ENCODE measurements at regions not wholly inside any gene's neighbourhood (a gene's known extent, or its start where the extent isn't known, plus 50 kb on each side); places are given as distances from the start of the nearest gene placed in this dataset.
A peak's percentile ranks its signal among the peaks of the same experiment; 100 is the strongest.

DNA sequence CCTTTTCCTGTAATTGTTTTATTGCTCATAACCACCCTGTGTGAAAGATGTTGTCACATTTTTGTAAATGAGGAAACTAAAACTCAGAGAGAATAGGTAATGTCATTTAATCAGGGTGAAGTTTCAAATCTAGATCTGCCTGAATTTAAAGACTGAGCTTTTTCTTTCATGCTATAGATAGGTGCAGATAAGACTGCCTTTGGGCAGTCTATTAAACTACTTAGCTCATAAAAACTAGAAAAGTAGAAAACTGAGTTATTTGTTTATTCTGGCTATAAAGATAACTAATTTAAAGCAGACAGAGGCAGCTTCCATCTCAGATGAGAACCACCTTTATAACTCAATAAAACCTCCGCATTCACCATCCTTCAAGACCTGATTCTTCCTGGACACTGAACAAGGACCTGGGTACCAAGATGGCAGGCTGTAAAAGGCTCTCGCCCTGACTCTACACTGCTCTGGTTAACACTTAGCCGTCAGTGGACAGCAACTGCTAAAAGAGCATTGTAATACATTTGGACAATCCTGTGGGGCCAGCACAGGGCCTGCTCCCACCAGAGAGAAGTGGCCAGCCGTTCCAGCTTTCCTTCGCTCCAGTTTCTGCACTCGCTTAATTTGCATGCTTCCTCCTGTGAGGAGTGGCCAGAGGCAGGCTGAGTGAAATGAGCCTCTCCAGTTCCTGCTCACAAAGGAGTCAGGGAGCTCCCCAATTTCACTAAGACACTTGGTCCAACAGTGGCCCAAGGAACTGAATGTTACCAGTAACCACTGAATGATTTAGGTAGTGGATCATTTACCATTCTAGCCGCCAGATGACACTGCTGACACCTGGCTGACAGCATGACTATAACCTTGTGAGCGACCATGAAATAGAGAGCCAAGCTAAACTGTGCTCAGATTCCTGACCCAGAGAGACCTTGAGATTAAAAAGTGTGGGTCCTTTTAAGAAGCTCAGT is 566.4 kb downstream of the EFNA5 start:
- H3K27me3 ChIP-seq, result no peaks in the 10 kb centered on the region
- no peaks in the 10 kb centered on the region for H3K36me3 ChIP-seq
- no peak for DNase-seq
- no peaks in the 10 kb centered on the region; the same call in 1 of the 2 replicates for H3K9me3 ChIP-seq
- H3K4me3 ChIP-seq, result no peak overlapping the region

DNA sequence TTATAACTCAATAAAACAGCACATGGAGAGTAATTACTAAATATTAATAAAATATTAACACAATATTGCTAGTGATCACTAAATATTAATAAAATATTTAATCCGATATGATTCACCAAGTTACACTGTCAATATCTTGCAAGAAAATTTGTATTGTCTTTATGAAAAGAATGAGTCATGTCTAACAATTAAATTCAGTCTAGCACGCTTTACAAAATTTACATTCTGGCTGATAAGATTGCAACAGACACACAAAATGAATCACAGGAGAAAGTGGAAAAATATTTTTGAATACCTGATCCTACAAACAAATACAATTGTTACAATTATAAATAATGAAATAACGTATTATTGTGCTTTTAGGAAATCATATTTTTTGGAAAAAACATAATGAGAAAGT is 567.2 kb downstream of the EFNA5 start:
- DNase-seq, result no peak
- Histone ChIP-seq H3K4me3 (no peak overlapping the region), H3K36me3 (no peaks in the 10 kb centered on the region), H3K27me3 (no peaks in the 10 kb centered on the region), H3K9me3 (no peaks in the 10 kb centered on the region)

DNA sequence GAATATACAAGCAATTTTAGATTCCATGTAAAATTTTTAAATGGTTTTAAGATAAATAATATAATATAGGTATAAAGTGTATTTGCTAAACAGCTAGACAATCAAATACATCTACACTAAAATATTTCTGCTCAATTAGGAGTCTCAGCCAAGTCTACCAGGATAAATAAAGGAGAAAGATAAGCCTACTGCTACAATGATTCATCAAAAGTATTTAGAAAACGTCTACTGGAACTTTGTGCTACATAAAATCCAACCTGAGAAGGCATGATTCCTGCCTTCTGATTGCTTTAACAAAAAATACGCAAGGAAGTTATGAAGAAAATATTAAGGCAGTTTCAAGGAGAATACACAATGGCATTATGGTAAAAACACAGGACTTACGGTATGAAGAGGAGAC is 570.6 kb downstream of the EFNA5 start:
- H3K36me3 ChIP-seq, result no peaks in the 10 kb centered on the region
- H3K27me3 ChIP-seq, result no peaks in the 10 kb centered on the region
- no peak for DNase-seq
- no peak overlapping the region for H3K4me3 ChIP-seq
- H3K9me3 ChIP-seq, result no peaks in the 10 kb centered on the region

DNA sequence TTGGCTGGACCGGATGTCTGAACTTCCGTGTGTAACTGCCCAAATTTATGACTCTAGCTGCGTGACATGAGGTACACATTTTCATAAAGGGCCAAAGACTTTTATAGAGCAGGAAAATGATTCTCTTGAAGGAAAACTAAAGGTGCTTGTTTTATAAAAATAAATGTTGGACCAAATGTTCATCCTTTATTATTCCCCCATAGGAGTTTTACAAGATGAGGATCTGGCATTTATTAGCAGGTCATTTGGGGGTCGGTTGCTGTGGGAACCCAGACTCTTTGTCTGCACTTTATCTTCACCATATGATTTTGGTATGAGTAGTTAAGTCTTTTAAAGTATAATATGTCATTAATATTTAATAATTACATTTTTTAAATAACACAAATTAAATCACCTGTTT is 571.2 kb downstream of the EFNA5 start:
- H3K36me3 ChIP-seq, result no peaks in the 10 kb centered on the region
- H3K27me3 ChIP-seq, result no peaks in the 10 kb centered on the region
- H3K9me3 ChIP-seq, result no peaks in the 10 kb centered on the region
- DNase-seq, result no peak
- no peak overlapping the region for H3K4me3 ChIP-seq

DNA sequence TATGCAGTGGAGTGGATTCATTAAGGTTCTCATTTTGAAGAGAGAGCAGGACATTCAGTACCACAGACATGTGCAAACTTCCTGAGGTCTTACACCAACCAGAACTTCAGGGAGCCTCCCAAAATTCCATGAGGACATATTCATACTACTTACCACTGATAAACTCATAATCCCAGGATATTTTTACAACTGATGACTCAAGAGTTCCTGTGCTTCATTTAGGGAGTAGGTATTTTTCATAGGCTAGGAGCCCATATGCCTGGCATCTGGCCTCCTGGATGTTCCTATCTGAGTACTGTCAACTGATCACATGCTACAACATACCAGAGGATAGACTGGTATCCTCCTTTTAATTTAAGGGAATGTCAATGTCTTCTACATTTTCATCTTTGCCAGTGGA is 578.0 kb downstream of the EFNA5 start:
- peaks cover 4% of the 10 kb centered on the region; the same call in 1 of the 2 replicates for H3K9me3 ChIP-seq
- H3K36me3 ChIP-seq, result no peaks in the 10 kb centered on the region
- DNase-seq, result peak; percentile 25
- H3K27me3 ChIP-seq, result no peaks in the 10 kb centered on the region
- no peak overlapping the region for H3K4me3 ChIP-seq

DNA sequence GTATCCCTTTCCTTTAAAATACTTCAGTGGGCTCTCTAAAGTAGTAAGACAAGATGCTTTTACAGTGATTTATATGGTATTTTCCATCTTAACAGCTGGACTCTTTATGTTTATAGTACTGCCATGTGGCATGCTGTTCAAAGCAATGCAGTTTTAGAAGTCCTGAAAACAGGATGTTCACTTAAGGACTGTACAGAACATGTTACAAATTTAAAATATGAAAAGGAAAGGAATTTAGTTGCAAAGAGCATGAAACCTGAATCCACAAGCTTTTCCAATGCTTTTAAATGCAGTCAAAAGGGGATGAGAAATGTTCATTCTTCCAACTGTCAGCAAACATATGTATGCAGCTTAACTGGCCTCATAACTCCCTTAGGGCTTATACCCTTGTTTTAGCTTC is 580.2 kb downstream of the EFNA5 start:
- H3K27me3 ChIP-seq, result no peaks in the 10 kb centered on the region
- no peak for DNase-seq
- H3K4me3 ChIP-seq, result no peak overlapping the region
- no peaks in the 10 kb centered on the region for H3K36me3 ChIP-seq
- peaks cover 4% of the 10 kb centered on the region; the same call in 1 of the 2 replicates for H3K9me3 ChIP-seq

DNA sequence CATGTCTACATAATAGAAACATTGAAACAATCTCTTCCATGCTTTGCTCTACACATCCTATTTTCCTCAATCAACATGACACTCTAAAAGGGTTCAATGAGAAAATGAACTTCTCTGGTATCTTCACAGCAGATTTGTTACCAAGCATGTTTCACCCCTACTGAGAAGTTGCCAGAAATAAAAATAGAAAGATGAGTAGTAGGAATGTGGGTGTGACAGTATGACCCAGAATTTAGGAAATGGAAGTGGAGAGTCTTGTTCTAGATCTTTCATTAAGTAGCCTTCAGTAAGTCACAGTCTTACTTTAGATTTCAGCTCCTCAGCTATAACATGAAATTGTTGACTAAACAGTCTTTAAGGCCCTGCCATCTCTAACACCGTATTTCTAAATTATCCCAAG is 581.8 kb downstream of the EFNA5 start:
- peaks cover 4% of the 10 kb centered on the region; the same call in 1 of the 2 replicates for H3K9me3 ChIP-seq
- H3K36me3 ChIP-seq, result no peaks in the 10 kb centered on the region
- no peaks in the 10 kb centered on the region for H3K27me3 ChIP-seq
- H3K4me3 ChIP-seq, result no peak overlapping the region
- DNase-seq, result no peak

DNA sequence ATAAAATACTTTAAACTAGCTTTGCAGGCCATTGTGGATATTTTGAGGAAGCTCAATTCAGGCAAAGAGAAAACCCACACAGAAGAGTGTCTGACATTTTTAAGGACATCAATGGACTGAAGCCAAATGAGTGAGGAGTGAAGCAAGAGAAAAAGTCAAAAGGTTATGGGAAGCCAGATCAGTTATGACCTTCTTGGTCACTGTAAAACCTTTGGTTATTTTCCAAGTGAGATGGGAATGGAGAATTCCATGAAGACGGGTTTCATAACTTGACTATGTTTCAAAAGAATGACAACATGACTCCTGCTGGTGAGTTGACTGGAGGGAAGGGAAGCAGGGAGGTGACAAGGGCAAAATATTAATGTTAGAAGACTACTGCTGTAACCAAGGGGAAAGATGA is 585.2 kb downstream of the EFNA5 start:
- no peak overlapping the region for H3K4me3 ChIP-seq
- no peak for DNase-seq
- H3K27me3 ChIP-seq, result no peaks in the 10 kb centered on the region

DNA sequence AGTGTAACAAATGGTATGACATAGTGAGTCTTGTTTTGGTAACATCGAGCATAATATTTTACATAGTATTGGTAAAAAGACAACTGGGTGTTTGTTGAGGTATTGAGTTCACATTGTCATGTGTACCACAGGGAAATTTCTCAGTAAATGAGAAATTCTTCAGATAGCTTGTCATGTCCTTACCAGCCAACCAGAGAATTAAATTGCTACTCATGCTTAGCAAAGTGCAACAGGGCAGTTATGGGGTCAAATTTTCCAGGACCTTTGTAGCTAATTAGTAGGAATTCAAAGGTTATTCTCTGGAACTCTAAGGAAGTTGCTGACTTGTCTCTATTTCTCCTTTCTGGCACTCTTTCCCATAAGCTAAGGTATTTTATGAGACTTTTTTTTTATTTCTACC is 595.7 kb downstream of the EFNA5 start:
- no peaks in the 10 kb centered on the region for H3K27me3 ChIP-seq
- H3K9me3 ChIP-seq, result peaks cover 8% of the 10 kb centered on the region
- DNase-seq, result no peak
- no peak overlapping the region for H3K4me3 ChIP-seq
- H3K36me3 ChIP-seq, result no peaks in the 10 kb centered on the region

More for the DNA sequence above, 585.2 kb downstream of the EFNA5 start:
- no peaks in the 10 kb centered on the region for H3K9me3 ChIP-seq
- H3K36me3 ChIP-seq, result no peaks in the 10 kb centered on the region

DNA sequence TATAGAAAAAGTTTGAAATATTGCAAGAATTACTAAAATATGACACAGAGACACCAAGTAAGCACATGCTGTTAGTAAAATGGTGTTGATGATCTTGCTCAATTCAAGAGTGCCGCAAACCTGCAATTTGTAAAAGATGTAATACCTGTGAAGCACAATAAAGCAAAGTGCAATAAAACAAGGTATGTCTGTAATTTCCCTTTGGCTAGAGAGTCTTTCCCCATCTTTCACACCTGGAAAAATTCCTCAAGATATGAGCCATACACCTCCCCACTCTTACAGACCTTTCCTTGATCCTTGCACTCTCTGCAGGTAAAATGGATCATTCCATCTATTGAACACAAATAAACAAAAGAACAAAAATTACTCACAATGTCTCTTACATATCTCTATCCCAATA is 597.8 kb downstream of the EFNA5 start:
- H3K9me3 ChIP-seq, result peaks cover 8% of the 10 kb centered on the region
- H3K4me3 ChIP-seq, result no peak overlapping the region
- DNase-seq, result no peak
- H3K36me3 ChIP-seq, result no peaks in the 10 kb centered on the region
- H3K27me3 ChIP-seq, result no peaks in the 10 kb centered on the region

DNA sequence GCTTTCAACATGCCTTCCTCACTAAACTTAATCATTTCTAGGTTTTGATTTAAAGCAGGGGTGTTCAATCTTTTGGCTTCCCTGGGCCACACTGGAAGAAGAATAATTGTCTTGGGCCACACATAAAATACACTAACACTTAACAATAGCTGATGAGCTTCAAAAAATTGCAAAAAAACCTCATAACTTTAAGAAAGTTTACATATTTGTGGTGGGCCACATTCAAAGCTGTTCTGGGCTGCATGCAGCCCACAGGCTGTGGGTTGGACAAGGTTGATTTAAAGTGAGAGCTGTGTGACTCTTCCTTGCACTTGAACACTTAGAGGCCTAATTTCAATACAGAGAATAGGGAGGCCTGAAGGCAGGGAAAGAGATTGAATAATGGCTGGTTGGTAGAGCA is 598.3 kb downstream of the EFNA5 start:
- no peaks in the 10 kb centered on the region for H3K27me3 ChIP-seq
- no peaks in the 10 kb centered on the region for H3K36me3 ChIP-seq
- no peak for DNase-seq

DNA sequence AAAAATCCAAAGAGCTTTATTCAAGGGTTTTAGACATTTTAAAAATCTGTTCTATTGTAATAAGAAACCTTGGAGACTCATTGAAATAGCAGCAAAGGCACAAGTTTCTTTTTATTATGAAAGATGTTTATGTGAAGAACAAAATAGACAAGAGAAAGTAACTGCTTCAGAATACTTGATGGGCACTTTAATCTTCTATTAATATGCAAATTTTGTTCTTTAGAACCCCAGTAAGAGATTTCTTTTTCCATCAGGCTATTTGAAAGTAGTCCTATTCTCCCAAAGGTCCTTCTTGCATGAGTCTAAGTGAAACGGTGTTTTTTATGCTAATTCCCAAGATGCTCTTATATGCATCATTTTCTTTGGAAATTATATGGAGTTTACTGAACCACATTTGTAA is 602.0 kb downstream of the EFNA5 start:
- no peaks in the 10 kb centered on the region for H3K36me3 ChIP-seq
- H3K4me3 ChIP-seq, result no peak overlapping the region
- DNase-seq, result no peak
- H3K27me3 ChIP-seq, result no peaks in the 10 kb centered on the region
- peaks cover 8% of the 10 kb centered on the region for H3K9me3 ChIP-seq

More for the DNA sequence above, 598.3 kb downstream of the EFNA5 start:
- H3K4me3 ChIP-seq, result no peak overlapping the region
- peaks cover 8% of the 10 kb centered on the region for H3K9me3 ChIP-seq

DNA sequence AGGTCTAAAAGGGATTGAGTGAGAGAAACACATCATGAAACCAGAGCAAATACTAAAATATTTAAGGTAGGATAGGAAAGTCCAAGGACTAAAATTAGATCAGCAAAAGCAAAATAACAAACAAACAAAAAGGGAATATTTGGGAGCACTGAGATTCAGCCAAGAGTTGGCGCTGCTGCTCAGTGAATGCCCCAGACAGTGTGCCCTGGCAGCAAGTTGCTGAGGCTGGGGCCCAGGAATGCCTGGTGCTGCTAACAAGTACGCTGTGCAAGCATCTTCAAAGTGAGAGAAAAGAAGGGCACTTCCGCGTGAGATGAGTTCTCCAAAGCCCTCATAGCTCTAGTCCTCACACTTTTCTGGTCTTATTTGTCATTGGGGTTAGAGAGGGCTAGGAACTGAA is 603.3 kb downstream of the EFNA5 start:
- Histone ChIP-seq H3K9me3 (peaks cover 8% of the 10 kb centered on the region), H3K27me3 (no peaks in the 10 kb centered on the region), H3K4me3 (no peak overlapping the region), H3K36me3 (no peaks in the 10 kb centered on the region)
- DNase-seq, result peak; percentile 3

DNA sequence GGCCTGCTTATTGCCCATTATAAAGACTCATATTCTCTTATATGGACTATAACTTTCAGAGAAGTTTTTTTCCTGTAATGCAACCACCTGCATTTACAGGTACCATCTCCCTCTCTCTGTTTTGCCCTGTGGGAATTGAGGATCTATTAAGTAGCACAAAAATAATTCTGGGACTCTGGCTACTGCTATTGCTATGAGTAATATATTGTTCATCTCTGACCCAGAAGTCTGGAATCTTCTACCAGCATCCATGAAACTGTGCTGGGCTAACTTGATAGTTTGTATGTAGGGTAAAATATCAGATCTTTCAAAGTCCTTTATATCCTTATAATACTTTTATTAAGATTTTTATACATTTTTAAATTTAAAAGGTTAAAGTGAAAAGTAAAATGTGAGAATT is 607.2 kb downstream of the EFNA5 start:
- H3K4me3 ChIP-seq, result no peak overlapping the region
- no peaks in the 10 kb centered on the region for H3K36me3 ChIP-seq
- DNase-seq, result no peak
- no peaks in the 10 kb centered on the region for H3K27me3 ChIP-seq
- H3K9me3 ChIP-seq, result no peaks in the 10 kb centered on the region

DNA sequence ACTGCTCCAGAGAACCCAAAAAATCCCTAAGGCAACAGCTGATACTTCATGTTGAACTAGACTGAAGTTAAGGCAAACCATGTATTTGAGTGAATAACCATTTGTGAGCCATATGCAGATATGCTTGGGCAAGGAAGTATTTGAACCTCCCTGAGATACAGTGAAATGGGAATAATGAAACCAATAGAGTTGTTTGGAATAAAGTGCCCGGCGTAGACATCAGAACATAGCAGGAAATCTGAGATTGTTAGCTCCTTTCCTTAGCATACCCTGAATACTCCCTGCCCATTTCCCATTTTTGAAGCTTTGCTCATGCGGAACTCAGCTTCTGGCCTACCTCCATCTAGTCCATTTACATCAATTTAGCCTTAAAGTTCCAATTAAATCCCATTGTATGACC is 611.9 kb downstream of the EFNA5 start:
- H3K9me3 ChIP-seq, result no peaks in the 10 kb centered on the region
- DNase-seq, result no peak

DNA sequence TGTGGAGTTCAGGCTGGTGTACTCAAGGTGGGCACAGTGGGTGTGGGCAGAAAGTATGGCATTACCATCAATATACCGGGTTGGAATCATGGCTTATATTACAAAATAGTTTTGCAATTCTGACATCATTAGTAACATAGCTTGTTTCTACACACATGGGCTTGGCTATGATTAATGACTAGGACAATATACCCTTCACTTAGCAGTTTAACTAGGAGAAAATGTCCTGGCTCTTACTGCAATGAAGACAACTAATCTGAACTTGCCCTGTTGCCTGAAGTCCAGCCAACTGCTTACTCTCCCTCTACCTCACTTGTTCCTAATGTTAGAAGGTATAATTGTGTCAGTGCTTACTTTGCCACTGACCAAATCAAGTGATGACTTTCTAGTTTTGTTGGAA is 612.5 kb downstream of the EFNA5 start:
- no peak overlapping the region for H3K4me3 ChIP-seq
- H3K27me3 ChIP-seq, result no peaks in the 10 kb centered on the region
- DNase-seq, result no peak
- no peaks in the 10 kb centered on the region for H3K36me3 ChIP-seq
- no peaks in the 10 kb centered on the region for H3K9me3 ChIP-seq

More for the DNA sequence above, 611.9 kb downstream of the EFNA5 start:
- Histone ChIP-seq H3K36me3 (no peaks in the 10 kb centered on the region), H3K4me3 (no peak overlapping the region), H3K27me3 (no peaks in the 10 kb centered on the region)

DNA sequence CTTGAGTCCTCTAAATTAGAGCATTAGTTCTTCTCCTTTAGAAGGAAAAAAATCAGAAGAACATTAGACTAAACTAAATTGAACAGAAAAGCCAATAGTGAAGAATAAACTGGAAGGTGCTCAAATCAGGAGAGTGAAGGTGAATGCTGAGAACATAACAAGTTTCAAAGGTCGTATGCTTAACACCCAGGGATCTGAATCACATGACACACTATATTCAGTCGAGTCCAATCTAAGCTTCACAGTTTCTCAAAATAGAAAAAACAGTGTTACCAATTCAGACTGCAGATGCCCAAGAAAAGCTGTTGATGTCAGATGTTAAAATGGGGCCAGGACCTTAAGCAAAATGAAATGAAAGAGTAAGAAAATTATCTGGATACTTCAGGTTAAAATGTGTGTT is 614.5 kb downstream of the EFNA5 start:
- Histone ChIP-seq H3K27me3 (no peaks in the 10 kb centered on the region), H3K4me3 (no peak overlapping the region), H3K9me3 (no peaks in the 10 kb centered on the region), H3K36me3 (no peaks in the 10 kb centered on the region)
- DNase-seq, result no peak

DNA sequence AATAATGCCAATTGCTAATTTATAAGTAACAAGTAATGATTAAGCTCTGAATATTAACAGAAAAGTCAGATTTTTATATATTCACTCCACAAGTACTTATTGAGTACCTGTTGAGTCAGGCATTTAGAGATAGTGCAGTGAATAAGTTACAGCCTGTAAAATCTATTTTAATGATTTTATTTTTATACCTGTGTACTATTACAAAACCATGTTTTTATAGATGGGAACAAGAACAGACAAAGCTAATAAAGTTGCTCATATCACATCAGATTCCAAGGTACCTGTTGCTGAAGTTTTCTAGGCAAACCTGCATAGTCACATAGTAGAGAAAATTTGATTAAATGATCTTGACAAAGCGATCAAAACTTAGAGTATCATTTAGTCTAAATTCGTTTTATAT is 623.7 kb downstream of the EFNA5 start:
- Histone ChIP-seq H3K36me3 (no peaks in the 10 kb centered on the region), H3K9me3 (peaks cover 9% of the 10 kb centered on the region)

More for the DNA sequence above, 623.7 kb downstream of the EFNA5 start:
- no peaks in the 10 kb centered on the region for H3K27me3 ChIP-seq
- H3K4me3 ChIP-seq, result no peak overlapping the region
- no peak for DNase-seq

All from MG63 (cell line).